Coronary artery (tissue), 2 donors: ENCODE measurements at regions not wholly inside any gene's neighbourhood (a gene's known extent, or its start where the extent isn't known, plus 50 kb on each side); places are given as distances from the start of the nearest gene placed in this dataset.
"Not testable (repeated sequence)": the region's sequence is repeated elsewhere in the genome, so short reads cannot be mapped to it uniquely, and the experiment has no call there.

ENCODE experiments used
- DNase-seq: peaks from one replicate; pipeline ENCODE4 v3.0.0-alpha.2; 2017; ENCODE audit warnings: low spot score
- H3K27ac ChIP-seq, 2 donors: fragments of 200-600 bp; sonication (generic); one replicate each; pipeline ENCODE4 v1.5.1; 2016 to 2019
- H3K4me3 ChIP-seq: fragments of 200-600 bp; sonication (generic); 2 replicates; pipeline ENCODE4 v1.5.1; 2016; ENCODE audit warnings: mild to moderate bottlenecking, moderate library complexity
- CTCF ChIP-seq: fragments of 200-600 bp; sonication (generic); IDR thresholded peaks from one replicate; pipeline ENCODE4 v1.5.1; 2019; ENCODE audit warnings: antibody characterized with exemption

- Histone ChIP-seq H3K27ac (no peak overlapping the region), H3K4me3 (no peak overlapping the region)
- DNase-seq = no peak
- no peak for TF ChIP-seq CTCF
These were observed 548.9 kb downstream of the FRK start for GRCh38 chr6:115511771-115512170.

GRCh38 chr6:115502432-115502831 lies 558.3 kb downstream of the FRK start:
- H3K27ac ChIP-seq, H3K4me3 ChIP-seq, DNase-seq: not testable (repeated sequence)

- no peak for DNase-seq
- H3K27ac ChIP-seq = no peak overlapping the region
These were observed 565.5 kb downstream of the FRK start for GRCh38 chr6:115495184-115495583.

GRCh38 chr6:115487331-115487730 lies 573.4 kb downstream of the FRK start:
- Histone ChIP-seq H3K27ac (no peak overlapping the region), H3K4me3 (no peak overlapping the region)
- DNase-seq = no peak
- no peak for TF ChIP-seq CTCF

More at GRCh38 chr6:115495184-115495583, 565.5 kb downstream of the FRK start:
- no peak for TF ChIP-seq CTCF
- H3K4me3 ChIP-seq = no peak overlapping the region

- H3K4me3 ChIP-seq = no peak overlapping the region
- no peak overlapping the region for H3K27ac ChIP-seq
- TF ChIP-seq CTCF = no peak
- DNase-seq = no peak
These were observed 575.3 kb downstream of the FRK start for GRCh38 chr6:115485400-115485799.

GRCh38 chr6:115480543-115480942 lies 580.1 kb downstream of the FRK start:
- H3K27ac ChIP-seq, H3K4me3 ChIP-seq, DNase-seq: not testable (repeated sequence)

- H3K4me3 ChIP-seq = no peak overlapping the region
- no peak for DNase-seq
- TF ChIP-seq CTCF = no peak
- H3K27ac ChIP-seq = no peak overlapping the region
These were observed 586.1 kb downstream of the FRK start for GRCh38 chr6:115474443-115475041.

GRCh38 chr6:115468272-115469005 lies 592.3 kb downstream of the FRK start:
- Histone ChIP-seq H3K4me3 (no peak overlapping the region), H3K27ac (no peak overlapping the region)
- DNase-seq = no peak
- no peak for TF ChIP-seq CTCF
